ENCODE measurements at regions not wholly inside any gene's neighbourhood (a gene's known extent, or its start where the extent isn't known, plus 50 kb on each side); places are given as distances from the start of the nearest gene placed in this dataset.
"Not testable (repeated sequence)": the region's sequence is repeated elsewhere in the genome, so short reads cannot be mapped to it uniquely, and the experiment has no call there.

DNA sequence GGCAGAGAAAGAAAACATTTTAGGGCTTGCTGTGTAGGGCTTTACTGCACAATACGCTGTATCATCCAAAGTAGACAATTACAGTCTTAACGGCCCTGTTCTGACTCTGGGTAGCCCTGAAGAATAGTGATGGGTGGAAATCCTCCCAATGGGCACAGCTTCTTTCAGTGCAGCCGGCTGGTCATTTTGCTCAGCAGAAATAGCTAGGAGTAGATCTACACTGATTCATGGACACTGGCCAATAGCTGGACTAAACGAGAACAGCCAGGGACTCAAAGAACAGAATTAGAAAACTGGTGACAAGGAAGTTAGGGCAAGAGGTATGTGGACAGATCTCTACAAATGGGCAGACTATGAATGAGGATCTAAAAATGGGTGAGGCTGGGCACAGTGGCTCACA lies 69.3 kb downstream of the IARS1 start:
- TF ChIP-seq, protein P1, sequence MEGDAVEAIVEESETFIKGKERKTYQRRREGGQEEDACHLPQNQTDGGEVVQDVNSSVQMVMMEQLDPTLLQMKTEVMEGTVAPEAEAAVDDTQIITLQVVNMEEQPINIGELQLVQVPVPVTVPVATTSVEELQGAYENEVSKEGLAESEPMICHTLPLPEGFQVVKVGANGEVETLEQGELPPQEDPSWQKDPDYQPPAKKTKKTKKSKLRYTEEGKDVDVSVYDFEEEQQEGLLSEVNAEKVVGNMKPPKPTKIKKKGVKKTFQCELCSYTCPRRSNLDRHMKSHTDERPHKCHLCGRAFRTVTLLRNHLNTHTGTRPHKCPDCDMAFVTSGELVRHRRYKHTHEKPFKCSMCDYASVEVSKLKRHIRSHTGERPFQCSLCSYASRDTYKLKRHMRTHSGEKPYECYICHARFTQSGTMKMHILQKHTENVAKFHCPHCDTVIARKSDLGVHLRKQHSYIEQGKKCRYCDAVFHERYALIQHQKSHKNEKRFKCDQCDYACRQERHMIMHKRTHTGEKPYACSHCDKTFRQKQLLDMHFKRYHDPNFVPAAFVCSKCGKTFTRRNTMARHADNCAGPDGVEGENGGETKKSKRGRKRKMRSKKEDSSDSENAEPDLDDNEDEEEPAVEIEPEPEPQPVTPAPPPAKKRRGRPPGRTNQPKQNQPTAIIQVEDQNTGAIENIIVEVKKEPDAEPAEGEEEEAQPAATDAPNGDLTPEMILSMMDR (IDR thresholded peaks at IDR 0.05; ENCODE audit: control extremely low read depth, extremely low read depth, low read depth, missing control alignments) = no peak
- no peak for DNase-seq (ENCODE audit: extremely low spot score)
- ChIA-PET CTCF (interaction anchor here (2.4 to 4.7 kb wide), 2 partner anchors 11 to 85 kb away, joined by 6 to 25 read pairs; no protein-coding TSS in a partner anchor), POLR2A (no interaction called here)

DNA sequence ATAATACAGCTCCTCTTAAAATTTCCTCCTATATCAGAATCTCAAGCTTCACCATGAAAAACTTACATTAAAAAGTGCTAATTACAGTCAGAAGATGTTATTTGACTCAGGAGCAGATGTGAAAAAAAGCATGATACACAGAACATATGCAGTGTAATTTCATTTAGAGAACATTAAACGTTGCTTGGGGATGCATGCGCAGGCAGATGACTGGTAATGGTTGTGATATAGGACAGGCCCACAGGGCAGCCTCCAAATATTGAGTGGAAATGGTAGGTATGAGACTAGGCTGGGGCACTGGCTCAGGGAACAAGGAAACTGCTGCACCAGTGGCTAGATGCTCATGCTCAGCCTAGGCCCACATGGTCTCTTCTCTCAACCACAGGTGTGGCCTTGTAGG lies 69.7 kb downstream of the IARS1 start:
- TF ChIP-seq, protein P1 (IDR thresholded peaks at IDR 0.05; ENCODE audit: control extremely low read depth, extremely low read depth, low read depth, missing control alignments) = no peak
- CTCF ChIA-PET = interaction anchor here (2.4 to 4.7 kb wide), 2 partner anchors 11 to 84 kb away, joined by 6 to 25 read pairs; no protein-coding TSS in a partner anchor
- POLR2A ChIA-PET = no interaction called here
- no peak for DNase-seq (ENCODE audit: extremely low spot score)

DNA sequence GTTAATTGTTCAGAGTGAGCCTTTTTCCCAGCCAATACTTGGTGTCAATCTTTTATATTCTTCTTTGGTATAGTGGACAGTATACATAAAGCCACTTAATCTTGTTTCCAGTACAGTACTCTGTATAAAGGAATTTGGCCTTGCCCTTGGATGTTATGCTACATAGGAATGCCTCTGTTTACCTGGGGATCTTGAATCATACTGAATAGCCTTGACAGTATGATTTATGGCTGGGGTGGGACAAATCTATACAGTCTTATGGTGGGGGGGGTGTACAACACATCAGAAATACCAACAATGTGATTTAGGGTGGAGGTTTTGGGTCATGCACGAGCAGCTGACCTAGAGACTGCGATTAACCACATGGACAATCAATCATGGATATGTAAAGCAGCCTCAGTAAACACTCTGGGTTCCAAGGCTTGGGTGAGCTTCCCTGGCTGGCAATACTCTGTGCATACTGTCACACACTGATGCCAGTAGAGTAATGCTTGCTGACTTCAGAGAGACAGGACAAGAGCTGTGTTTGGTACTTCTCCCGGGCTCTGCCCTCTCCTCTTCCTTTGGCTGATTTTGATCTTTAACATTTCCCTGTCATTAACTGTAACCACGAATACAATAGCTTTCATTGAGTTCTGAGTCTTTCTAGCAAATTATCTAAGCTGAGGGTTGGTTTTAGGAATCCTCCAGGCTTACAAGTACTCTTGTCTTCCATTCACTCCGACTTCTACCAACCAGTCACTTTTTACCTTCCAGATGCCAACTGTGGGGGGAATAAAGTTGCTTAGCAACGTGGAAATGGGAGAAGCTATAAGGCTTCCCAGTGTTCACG lies 84.6 kb downstream of the IARS1 start:
- POLR2A ChIA-PET = no interaction called here
- TF ChIP-seq, protein P1 (IDR thresholded peaks at IDR 0.05; ENCODE audit: control extremely low read depth, extremely low read depth, low read depth, missing control alignments) = no peak
- no peak for DNase-seq (ENCODE audit: extremely low spot score)
- CTCF ChIA-PET = no interaction called here

DNA sequence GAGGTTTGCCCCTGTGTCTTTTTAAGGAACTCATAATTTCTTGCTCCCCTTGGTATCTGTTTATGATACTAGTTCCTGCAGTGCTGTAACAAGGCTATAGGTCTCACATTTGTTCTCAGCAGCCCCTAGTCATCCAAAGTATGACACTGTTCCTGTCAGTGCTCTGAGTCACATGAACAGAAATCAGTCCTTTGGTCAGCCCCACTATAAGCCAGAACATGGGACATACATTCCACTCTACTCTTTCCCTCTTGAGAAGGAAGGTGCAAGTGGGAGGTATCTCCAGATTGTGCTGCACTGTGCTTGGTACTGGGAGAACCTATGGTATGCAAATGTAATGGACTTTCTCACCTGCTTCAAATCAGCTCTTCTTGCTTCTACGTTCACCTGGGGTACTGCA lies 87.0 kb downstream of the IARS1 start:
- ChIA-PET CTCF (no interaction called here), POLR2A (no interaction called here)
- DNase-seq (ENCODE audit: extremely low spot score) = no peak
- TF ChIP-seq, protein P1 (IDR thresholded peaks at IDR 0.05; ENCODE audit: control extremely low read depth, extremely low read depth, low read depth, missing control alignments) = no peak

DNA sequence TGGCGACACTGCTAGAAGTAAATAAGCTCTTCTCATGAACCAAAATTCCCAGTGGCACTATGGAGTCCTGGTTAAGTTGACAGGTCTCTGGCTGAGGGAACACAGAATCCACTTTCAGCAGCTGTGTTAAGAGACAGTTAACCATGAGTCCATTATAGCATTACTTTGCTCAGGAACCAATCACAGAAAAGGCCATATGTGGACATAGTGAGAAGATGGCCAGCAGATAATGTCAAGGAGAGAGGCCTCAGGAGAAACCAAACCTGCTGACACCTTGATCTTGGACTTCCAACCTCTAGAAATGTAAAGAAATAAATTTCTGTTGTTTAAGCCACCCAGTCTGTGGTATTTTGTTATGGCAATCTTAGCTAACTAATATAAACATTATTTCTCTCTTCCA lies 88.7 kb upstream of the SPTLC1 start:
- CTCF ChIA-PET = interaction anchor here (1.4 kb wide), 1 partner anchor 10 kb away, joined by 5 read pairs; no protein-coding TSS in a partner anchor
- DNase-seq (ENCODE audit: extremely low spot score); POLR2A ChIA-PET: not testable (repeated sequence)

DNA sequence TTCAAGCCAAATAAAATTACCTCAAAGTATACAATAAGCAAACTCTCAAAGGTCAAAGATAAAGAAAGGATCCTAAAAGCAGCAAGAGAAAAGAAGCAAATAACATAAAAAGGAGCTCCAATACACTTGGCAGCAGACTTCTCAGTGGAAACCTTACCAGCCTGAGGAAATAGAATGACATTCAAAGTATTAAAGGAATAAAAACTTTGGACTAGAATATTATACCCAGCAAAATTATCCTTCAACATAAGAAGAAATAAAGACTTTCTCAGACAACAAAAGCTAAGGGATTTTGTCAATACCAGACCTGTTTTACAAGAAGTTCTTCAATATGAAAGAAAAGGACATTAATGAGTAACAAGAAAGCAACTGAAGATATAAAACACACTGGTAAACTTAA lies 83.0 kb upstream of the SPTLC1 start:
- POLR2A ChIA-PET; CTCF ChIA-PET; DNase-seq (ENCODE audit: extremely low spot score): not testable (repeated sequence)

DNA sequence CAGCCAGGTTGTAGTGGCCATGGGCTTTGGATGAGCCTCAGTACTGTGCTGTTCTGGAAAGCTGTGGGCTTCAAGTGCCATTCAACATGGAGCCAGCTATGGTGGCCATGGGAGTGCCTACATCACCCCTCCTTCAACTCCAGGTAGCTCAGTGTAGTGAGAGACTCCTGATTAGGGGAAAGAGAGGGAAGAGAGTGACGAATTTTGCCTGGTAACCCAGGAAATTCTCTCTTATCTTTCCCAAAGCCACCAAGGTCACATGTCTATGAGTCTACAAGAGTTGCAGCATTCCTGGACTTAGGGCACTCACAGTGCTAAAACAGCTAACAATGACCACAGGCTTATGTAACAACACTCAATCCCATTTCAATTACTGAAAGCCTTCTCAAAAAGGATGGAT lies 81.7 kb upstream of the SPTLC1 start:
- ChIA-PET CTCF (interaction anchor here (1.1 kb wide), 1 partner anchor 57 kb away, joined by 3 read pairs; no protein-coding TSS in a partner anchor), POLR2A (no interaction called here)
- no peak for DNase-seq (ENCODE audit: extremely low spot score)

More for the DNA sequence above, 81.7 kb upstream of the SPTLC1 start:
- TF ChIP-seq, protein P1 (IDR thresholded peaks at IDR 0.05; ENCODE audit: control extremely low read depth, extremely low read depth, low read depth, missing control alignments) = no peak

All from GM10248 (cell line).